ENCODE measurements at regions not wholly inside any gene's neighbourhood (a gene's known extent, or its start where the extent isn't known, plus 50 kb on each side); places are given as distances from the start of the nearest gene placed in this dataset.

GRCh38 chr3:43166406-43166805, 60.5 kb upstream of the POMGNT2 start:
- no peak for DNase-seq (ENCODE audit: low read depth in 2 of 2)
- no peak for TF ChIP-seq CTCF (IDR thresholded peaks at IDR 0.05; ENCODE audit: low read depth, low read length)
- H3K4me3 ChIP-seq (replicated peaks in 1 of 2; ENCODE audit: low read depth in 2 of 2, low read length in 2 of 2): no peak overlapping the region

- H3K4me3 ChIP-seq (replicated peaks in 1 of 2; ENCODE audit: low read depth in 2 of 2, low read length in 2 of 2): no peak overlapping the region
- no peak for DNase-seq (ENCODE audit: low read depth in 2 of 2)
- no peak for TF ChIP-seq CTCF (IDR thresholded peaks at IDR 0.05; ENCODE audit: low read depth, low read length)
Measured at GRCh38 chr3:43165786-43166185, 59.9 kb upstream of the POMGNT2 start.

- no peak for TF ChIP-seq CTCF (IDR thresholded peaks at IDR 0.05; ENCODE audit: low read depth, low read length)
- DNase-seq (ENCODE audit: low read depth in 2 of 2): no peak
- H3K4me3 ChIP-seq (replicated peaks in 1 of 2; ENCODE audit: low read depth in 2 of 2, low read length in 2 of 2): no peak overlapping the region
Measured at GRCh38 chr3:43163895-43164493, 58.1 kb upstream of the POMGNT2 start.

- DNase-seq (ENCODE audit: low read depth in 2 of 2): peak; percentile 80 to 87
- TF ChIP-seq CTCF (IDR thresholded peaks at IDR 0.05; ENCODE audit: low read depth, low read length): peak; percentile 47
- no peak overlapping the region for H3K4me3 ChIP-seq (replicated peaks in 1 of 2; ENCODE audit: low read depth in 2 of 2, low read length in 2 of 2)
Measured at GRCh38 chr3:43162230-43163084, 56.6 kb upstream of the POMGNT2 start.

GRCh38 chr3:43161684-43162229, 55.9 kb upstream of the POMGNT2 start:
- H3K4me3 ChIP-seq (replicated peaks in 1 of 2; ENCODE audit: low read depth in 2 of 2, low read length in 2 of 2): no peak overlapping the region
- TF ChIP-seq CTCF (IDR thresholded peaks at IDR 0.05; ENCODE audit: low read depth, low read length): no peak
- DNase-seq (ENCODE audit: low read depth in 2 of 2): no peak

- DNase-seq (ENCODE audit: low read depth in 2 of 2): no peak
- H3K4me3 ChIP-seq (replicated peaks in 1 of 2; ENCODE audit: low read depth in 2 of 2, low read length in 2 of 2): no peak overlapping the region
- TF ChIP-seq CTCF (IDR thresholded peaks at IDR 0.05; ENCODE audit: low read depth, low read length): no peak
Measured at GRCh38 chr3:43160664-43161063, 54.8 kb upstream of the POMGNT2 start.
